ENCODE measurements at regions not wholly inside any gene's neighbourhood (a gene's known extent, or its start where the extent isn't known, plus 50 kb on each side); places are given as distances from the start of the nearest gene placed in this dataset.

GRCh38 chr16:5479926-5480325 lies 382.3 kb upstream of the EEF2KMT start:
- no peaks in the 10 kb centered on the region for H3K4me1 Mint-ChIP-seq (ENCODE audit: low read depth, unreplicated experiment)
- peaks cover 70% of the 10 kb centered on the region for H3K27me3 Mint-ChIP-seq (ENCODE audit: unreplicated experiment)
- no peak for DNase-seq
- H3K4me3 Mint-ChIP-seq (ENCODE audit: low read depth, unreplicated experiment): no peak overlapping the region
- CTCF ChIA-PET: no interaction called here
- TF ChIP-seq CTCF (IDR thresholded peaks at IDR 0.05; ENCODE audit: unreplicated experiment): no peak
- intact Hi-C loops (cut with micrococcal nuclease; ENCODE audit: unreplicated experiment): no loop called here
- no peak overlapping the region for H3K27ac Mint-ChIP-seq (ENCODE audit: unreplicated experiment)
- no TSS peak for BruUV-seq (replicated peaks)
- H3K36me3 Mint-ChIP-seq (ENCODE audit: insufficient read depth, unreplicated experiment): no peaks in the 10 kb centered on the region
- H3K9me3 Mint-ChIP-seq (ENCODE audit: low read depth, unreplicated experiment): no peaks in the 10 kb centered on the region

- H3K27me3 Mint-ChIP-seq (ENCODE audit: unreplicated experiment): peaks cover 72% of the 10 kb centered on the region
- H3K4me3 Mint-ChIP-seq (ENCODE audit: low read depth, unreplicated experiment): no peak overlapping the region
- intact Hi-C loops (cut with micrococcal nuclease; ENCODE audit: unreplicated experiment): no loop called here
- H3K4me1 Mint-ChIP-seq (ENCODE audit: low read depth, unreplicated experiment): no peaks in the 10 kb centered on the region
- CTCF ChIA-PET: no interaction called here
- peaks cover 3% of the 10 kb centered on the region for H3K9me3 Mint-ChIP-seq (ENCODE audit: low read depth, unreplicated experiment)
- DNase-seq: no peak
- no TSS peak for BruUV-seq (replicated peaks)
- H3K27ac Mint-ChIP-seq (ENCODE audit: unreplicated experiment): no peak overlapping the region
- no peak for TF ChIP-seq CTCF (IDR thresholded peaks at IDR 0.05; ENCODE audit: unreplicated experiment)
- no peaks in the 10 kb centered on the region for H3K36me3 Mint-ChIP-seq (ENCODE audit: insufficient read depth, unreplicated experiment)
Measured at GRCh38 chr16:5478036-5478435, 380.4 kb upstream of the EEF2KMT start.

DNA sequence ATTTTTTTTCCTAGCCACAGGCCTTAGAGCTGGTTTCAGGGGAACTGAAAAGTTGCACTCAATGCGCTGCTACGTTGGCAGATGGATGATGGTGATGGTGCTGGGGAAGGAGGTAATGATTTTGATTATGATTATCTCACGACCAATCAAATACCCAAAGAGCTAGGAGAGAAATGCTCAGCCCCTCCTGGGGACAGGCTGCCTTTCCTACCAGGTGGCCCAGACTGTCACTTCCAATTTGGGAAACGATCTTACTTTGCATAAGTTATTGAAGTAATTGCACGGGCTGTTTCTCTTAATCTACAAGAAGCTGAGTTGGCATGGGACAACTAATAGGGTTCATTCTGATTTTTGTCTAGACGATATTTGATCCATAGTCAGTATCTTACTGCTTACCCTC lies 379.7 kb upstream of the EEF2KMT start:
- Mint-ChIP-seq H3K27ac (ENCODE audit: unreplicated experiment) (no peak overlapping the region), H3K9me3 (ENCODE audit: low read depth, unreplicated experiment) (peaks cover 3% of the 10 kb centered on the region), H3K36me3 (ENCODE audit: insufficient read depth, unreplicated experiment) (no peaks in the 10 kb centered on the region), H3K27me3 (ENCODE audit: unreplicated experiment) (peaks cover 72% of the 10 kb centered on the region), H3K4me1 (ENCODE audit: low read depth, unreplicated experiment) (no peaks in the 10 kb centered on the region), H3K4me3 (ENCODE audit: low read depth, unreplicated experiment) (no peak overlapping the region)
- intact Hi-C loops (cut with micrococcal nuclease; ENCODE audit: unreplicated experiment): no loop called here
- BruUV-seq (replicated peaks): no TSS peak
- no peak for DNase-seq
- CTCF ChIA-PET: no interaction called here
- no peak for TF ChIP-seq CTCF (IDR thresholded peaks at IDR 0.05; ENCODE audit: unreplicated experiment)

DNA sequence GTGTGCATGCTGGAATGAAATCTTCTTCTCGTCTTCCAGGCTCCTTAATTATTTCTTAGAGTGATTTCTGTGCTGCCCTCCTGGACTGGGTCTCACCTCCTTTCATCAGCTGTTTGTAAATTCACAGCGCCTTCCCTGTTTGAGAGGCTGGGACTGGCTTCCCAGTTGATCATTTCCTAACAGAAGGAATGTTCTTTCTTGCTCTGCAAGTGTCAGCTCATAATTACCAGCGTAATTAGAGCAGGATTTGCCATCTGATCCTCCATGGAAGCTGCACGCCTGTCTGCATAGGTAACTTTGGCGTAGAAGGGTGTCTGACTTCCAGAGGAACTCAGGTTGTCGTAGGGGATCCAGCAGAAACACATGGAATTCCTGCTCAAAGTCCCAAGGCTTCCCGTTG lies 375.0 kb upstream of the EEF2KMT start:
- BruUV-seq (replicated peaks): no TSS peak
- no peak for DNase-seq
- no peaks in the 10 kb centered on the region for H3K4me1 Mint-ChIP-seq (ENCODE audit: low read depth, unreplicated experiment)
- intact Hi-C loops (cut with micrococcal nuclease; ENCODE audit: unreplicated experiment): no loop called here
- peaks cover 3% of the 10 kb centered on the region for H3K9me3 Mint-ChIP-seq (ENCODE audit: low read depth, unreplicated experiment)
- CTCF ChIA-PET: no interaction called here
- TF ChIP-seq CTCF (IDR thresholded peaks at IDR 0.05; ENCODE audit: unreplicated experiment): no peak
- no peak overlapping the region for H3K27ac Mint-ChIP-seq (ENCODE audit: unreplicated experiment)
- H3K36me3 Mint-ChIP-seq (ENCODE audit: insufficient read depth, unreplicated experiment): no peaks in the 10 kb centered on the region
- no peak overlapping the region for H3K4me3 Mint-ChIP-seq (ENCODE audit: low read depth, unreplicated experiment)
- peaks cover 46% of the 10 kb centered on the region for H3K27me3 Mint-ChIP-seq (ENCODE audit: unreplicated experiment)

DNA sequence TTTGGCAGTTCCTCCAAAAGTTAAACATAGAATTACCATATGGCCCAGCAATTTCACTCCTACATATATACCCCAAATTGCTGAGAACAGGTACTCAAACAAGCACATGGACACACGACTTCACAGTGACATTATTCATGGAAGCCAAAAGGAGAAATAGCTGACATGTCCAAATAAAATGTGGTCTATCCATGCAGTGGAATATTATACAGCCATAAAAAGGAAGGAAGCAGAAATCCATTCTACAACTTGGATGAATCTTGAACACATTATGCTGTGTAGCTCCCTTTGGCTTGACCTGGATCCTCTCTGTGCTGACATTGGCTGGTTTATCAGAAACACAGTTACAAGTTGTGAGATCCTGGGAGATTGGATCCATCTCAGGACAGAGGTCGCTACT lies 370.9 kb upstream of the EEF2KMT start:
- H3K27me3 Mint-ChIP-seq (ENCODE audit: unreplicated experiment): peaks cover 68% of the 10 kb centered on the region
- BruUV-seq (replicated peaks): no TSS peak

More for the DNA sequence above, 370.9 kb upstream of the EEF2KMT start:
- DNase-seq: no peak
- CTCF ChIA-PET: no interaction called here
- no peaks in the 10 kb centered on the region for H3K36me3 Mint-ChIP-seq (ENCODE audit: insufficient read depth, unreplicated experiment)
- TF ChIP-seq CTCF (IDR thresholded peaks at IDR 0.05; ENCODE audit: unreplicated experiment): no peak
- intact Hi-C loops (cut with micrococcal nuclease; ENCODE audit: unreplicated experiment): no loop called here
- no peak overlapping the region for H3K27ac Mint-ChIP-seq (ENCODE audit: unreplicated experiment)
- H3K9me3 Mint-ChIP-seq (ENCODE audit: low read depth, unreplicated experiment): peaks cover 3% of the 10 kb centered on the region
- H3K4me3 Mint-ChIP-seq (ENCODE audit: low read depth, unreplicated experiment): no peak overlapping the region
- H3K4me1 Mint-ChIP-seq (ENCODE audit: low read depth, unreplicated experiment): no peaks in the 10 kb centered on the region

All from Calu3 (cell line).